Adrenal gland (tissue), 9 donors: ENCODE measurements at regions not wholly inside any gene's neighbourhood (a gene's known extent, or its start where the extent isn't known, plus 50 kb on each side); places are given as distances from the start of the nearest gene placed in this dataset.

Experiments used
- DNase-seq, 7 donors: peaks; one replicate each; pipeline ENCODE4 v3.0.0-alpha.2; 2019 to 2020
- H3K27ac ChIP-seq, 5 donors: fragments of 200-600 bp; sonication (generic) in 4 of 5; 1 replicate in 3 of 5; 2 replicates in 2 of 5; pipeline versions ENCODE4 v1.5.1 to v1.8.0; 2016 to 2020; ENCODE audit warnings: mild to moderate bottlenecking in 1 of 5
- H3K27me3 ChIP-seq: fragments of 200-600 bp; 2 replicates; pipeline ENCODE4 v1.8.0; 2021
- H3K36me3 ChIP-seq, 2 donors: fragments of 200-600 bp; replicated peaks in 1 of 2; 1 replicate in 1 of 2; 2 replicates in 1 of 2; pipeline versions ENCODE4 v1.5.1 to v1.8.0; 2018 to 2022
- H3K4me1 ChIP-seq, 2 donors: fragments of 200-600 bp; replicated peaks in 1 of 2; 1 replicate in 1 of 2; 2 replicates in 1 of 2; pipeline versions ENCODE4 v1.5.1 to v1.8.0; 2018 to 2021
- H3K4me3 ChIP-seq, 4 donors: fragments of 200-600 bp; sonication (generic) in 3 of 4; one replicate each; pipeline ENCODE4 v1.5.1; 2016 to 2018
- H3K9me3 ChIP-seq, 3 donors: fragments of 200-600 bp; sonication (generic) in 1 of 3; replicated peaks in 1 of 3; 1 replicate in 2 of 3; 2 replicates in 1 of 3; pipeline versions ENCODE4 v1.5.1 to v1.8.0; 2016 to 2021
- CTCF ChIP-seq, 6 experiments: fragments of 450-650 bp in 4 of 6; fragments of 200-600 bp in 2 of 6; sonication (generic) in 1 of 6; IDR thresholded peaks; 1 replicate in 5 of 6; 2 replicates in 1 of 6; pipeline versions ENCODE4 v1.5.1 to v1.8.0; 2016 to 2021; ENCODE audit warnings: antibody characterized with exemption in 6 of 6, mild to moderate bottlenecking in 2 of 6, moderate library complexity in 1 of 6
- POLR2A ChIP-seq, 2 donors: fragments of 450-650 bp; IDR thresholded peaks; one replicate each; pipeline ENCODE4 v1.6.1; 2017; ENCODE audit warnings: antibody characterized with exemption in 2 of 2, mild to moderate bottlenecking in 2 of 2, moderate library complexity in 1 of 2
- WGBS, 4 donors: extraction: QIAGEN DNeasy Blood & Tissue Kit in 2 of 4; methylation state at CpG; one replicate each; pipeline versions ENCODE4 v1.1.5 to v1.1.7; 2013 to 2017; 5-methylcytosine and 5-hydroxymethylcytosine counted together
- intact Hi-C, 2 donors: fragments of 100-400 bp; cut with DNase I; formaldehyde crosslinking; loops; one replicate each; pipeline versions ENCODE4 v1.14.1 to v1.15.0; 2022 to 2023
- donor health status: healthy with polysubstance abuse.
- donor health status: Bipolar disorder and iron deficiency.
- donor health status: DM: yes; HTN: yes; CAD: no.
- donor health status: DM: no; HTN: no; CAD: no.
- donor health status: DM: no; HTN: no; CAD: no.

- DNase-seq = no peak
- Histone ChIP-seq H3K36me3 (no peaks in the 10 kb centered on the region), H3K27ac (no peak overlapping the region), H3K4me3 (no peak overlapping the region), H3K9me3 (no peaks in the 10 kb centered on the region), H3K27me3 (no peaks in the 10 kb centered on the region), H3K4me1 (no peaks in the 10 kb centered on the region)
- 85 to 93% (median 89%) methylated on average over 5 of the region's 5 CpGs for WGBS, 4 donors
- intact Hi-C loops = no loop called here
- TF ChIP-seq CTCF (IDR thresholded peaks at IDR 0.05) = no peak
- no peak for TF ChIP-seq POLR2A (IDR thresholded peaks at IDR 0.05)
Observed at GRCh38 chr6:63446405-63446804, 125.9 kb upstream of the LOC128125822 start.

GRCh38 chr6:63447134-63447533 lies 125.1 kb upstream of the LOC128125822 start:
- TF ChIP-seq POLR2A (IDR thresholded peaks at IDR 0.05) = no peak
- no peak for TF ChIP-seq CTCF (IDR thresholded peaks at IDR 0.05)
- 59 to 71% (median 65%) methylated on average over 1 of the region's 1 CpG for WGBS, 4 donors
- no peak for DNase-seq
- H3K4me1 ChIP-seq = no peaks in the 10 kb centered on the region
- H3K27ac ChIP-seq = no peak overlapping the region
- no peaks in the 10 kb centered on the region for H3K36me3 ChIP-seq
- no peaks in the 10 kb centered on the region for H3K9me3 ChIP-seq
- H3K4me3 ChIP-seq = no peak overlapping the region
- intact Hi-C loops = no loop called here
- no peaks in the 10 kb centered on the region for H3K27me3 ChIP-seq

GRCh38 chr6:63448229-63448628 lies 124.1 kb upstream of the LOC128125822 start:
- Histone ChIP-seq H3K9me3 (no peaks in the 10 kb centered on the region), H3K27ac (no peak overlapping the region), H3K36me3 (no peaks in the 10 kb centered on the region), H3K4me1 (no peaks in the 10 kb centered on the region), H3K4me3 (no peak overlapping the region), H3K27me3 (no peaks in the 10 kb centered on the region)
- intact Hi-C loops = no loop called here
- TF ChIP-seq CTCF (IDR thresholded peaks at IDR 0.05) (no peak), POLR2A (IDR thresholded peaks at IDR 0.05) (no peak)
- 51 to 62% (median 54%) methylated on average over 5 of the region's 5 CpGs for WGBS, 4 donors
- no peak for DNase-seq

GRCh38 chr6:63449714-63450113 lies 122.6 kb upstream of the LOC128125822 start:
- Histone ChIP-seq H3K4me1 (no peaks in the 10 kb centered on the region), H3K36me3 (no peaks in the 10 kb centered on the region), H3K27ac (no peak overlapping the region), H3K4me3 (no peak overlapping the region), H3K9me3 (no peaks in the 10 kb centered on the region), H3K27me3 (no peaks in the 10 kb centered on the region)
- 69 to 86% (median 80%) methylated on average over 2 of the region's 2 CpGs for WGBS, 4 donors
- TF ChIP-seq CTCF (IDR thresholded peaks at IDR 0.05) = no peak
- no peak for TF ChIP-seq POLR2A (IDR thresholded peaks at IDR 0.05)
- intact Hi-C loops = no loop called here
- no peak for DNase-seq
